Aorta (tissue), 5 donors: ENCODE measurements at regions not wholly inside any gene's neighbourhood (a gene's known extent, or its start where the extent isn't known, plus 50 kb on each side); places are given as distances from the start of the nearest gene placed in this dataset.

Experiments used
- ATAC-seq: fragments of 200-7000 bp; cut with Tn5 transposase; one replicate; pipeline ENCODE4 v1.9.1; 2022; ENCODE audit warnings: moderate library complexity; ENCODE audit not compliant: low FRiP score
- DNase-seq, 2 donors: peaks; one replicate each; pipeline ENCODE4 v3.0.0-alpha.2; 2020
- H3K27ac ChIP-seq, 2 donors: one replicate each; pipeline ENCODE4 v1.5.1; 2013; ENCODE audit warnings: low read length in 2 of 2, mild to moderate bottlenecking in 2 of 2, moderate library complexity in 2 of 2, control low read depth in 1 of 2, inconsistent platforms in 1 of 2, low read depth in 1 of 2
- H3K27me3 ChIP-seq, 2 donors: one replicate each; pipeline ENCODE4 v1.6.1; 2013; ENCODE audit warnings: control low read depth in 1 of 2, low read length in 1 of 2, mild to moderate bottlenecking in 1 of 2, moderate library complexity in 1 of 2; ENCODE audit not compliant: insufficient read depth in 2 of 2, control insufficient read depth in 1 of 2
- H3K36me3 ChIP-seq, 2 donors: one replicate each; pipeline ENCODE4 v1.6.1; 2013; ENCODE audit warnings: control low read depth in 1 of 2, low read length in 1 of 2, mild to moderate bottlenecking in 1 of 2; ENCODE audit not compliant: insufficient read depth in 2 of 2, control insufficient read depth in 1 of 2
- H3K4me1 ChIP-seq, 2 donors: one replicate each; pipeline ENCODE4 v1.6.1; 2013; ENCODE audit warnings: low read length in 2 of 2, control low read depth in 1 of 2, mild to moderate bottlenecking in 1 of 2, moderate library complexity in 1 of 2; ENCODE audit not compliant: insufficient read depth in 2 of 2, control insufficient read depth in 1 of 2
- H3K4me3 ChIP-seq, 2 donors: one replicate each; pipeline ENCODE4 v1.5.1; 2013; ENCODE audit warnings: low read length in 2 of 2, control low read depth in 1 of 2, mild to moderate bottlenecking in 1 of 2
- H3K9me3 ChIP-seq: one replicate; pipeline ENCODE4 v1.6.1; 2013; ENCODE audit warnings: mild to moderate bottlenecking, low read length; ENCODE audit not compliant: control insufficient read depth
- whole genome bisulfite sequencing, 2 donors: extraction: QIAGEN DNeasy Blood & Tissue Kit; methylation state at CpG; one replicate each; pipeline ENCODE4 v1.1.7; 2013; 5-methylcytosine and 5-hydroxymethylcytosine counted together
- intact Hi-C, 2 donors: fragments of 100-400 bp; cut with DNase I; formaldehyde crosslinking; loops; one replicate each; pipeline versions ENCODE4 v1.14.2 to v1.15.0; 2022
- donor health status: healthy with polysubstance abuse.
- donor health status: Bipolar disorder and iron deficiency.
- donor health status: DM: no; HTN: no; CAD: no.
- donor health status: DM: no; HTN: no; CAD: no.
- donor health status: DM: yes; HTN: yes; CAD: no.

DNA sequence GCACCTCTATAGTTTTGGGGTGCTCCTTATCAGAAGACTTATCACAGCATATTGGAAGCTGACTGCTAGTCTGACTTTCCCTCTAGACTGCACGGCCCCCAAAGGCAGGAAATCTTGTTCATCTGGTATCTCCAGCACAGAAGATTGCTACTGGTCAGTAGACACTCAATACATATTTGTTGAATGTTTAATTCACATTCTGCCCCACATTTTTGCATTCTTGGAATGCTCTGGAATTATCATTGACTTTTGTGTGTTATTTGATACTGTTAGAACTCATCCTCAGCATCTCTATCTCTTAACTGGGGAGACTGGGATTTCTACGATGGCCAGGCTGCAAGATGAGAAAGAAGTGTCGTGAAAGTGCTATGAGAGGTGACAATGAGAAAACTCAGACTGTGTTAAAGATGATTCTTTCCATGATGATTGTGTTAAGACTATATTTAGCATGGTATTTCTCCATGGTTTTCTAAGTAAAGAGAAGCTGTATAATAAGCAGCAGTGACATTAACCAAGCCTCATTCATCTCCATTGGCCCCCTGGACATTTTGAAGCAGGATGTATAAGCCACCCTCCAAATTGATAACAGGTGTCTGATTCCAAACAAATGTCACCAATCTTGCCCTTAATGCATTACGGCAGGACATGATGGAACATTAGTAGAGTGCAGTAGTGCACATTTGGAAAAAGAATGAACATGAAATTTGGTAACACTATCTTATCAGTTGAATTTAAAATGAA, 440.9 kb downstream of the RFC3 start:
- WGBS, 2 donors, result 90 to 92% methylated on average over 4 of the region's 4 CpGs
- ATAC-seq, result no peak
- intact Hi-C loops, result no loop called here

DNA sequence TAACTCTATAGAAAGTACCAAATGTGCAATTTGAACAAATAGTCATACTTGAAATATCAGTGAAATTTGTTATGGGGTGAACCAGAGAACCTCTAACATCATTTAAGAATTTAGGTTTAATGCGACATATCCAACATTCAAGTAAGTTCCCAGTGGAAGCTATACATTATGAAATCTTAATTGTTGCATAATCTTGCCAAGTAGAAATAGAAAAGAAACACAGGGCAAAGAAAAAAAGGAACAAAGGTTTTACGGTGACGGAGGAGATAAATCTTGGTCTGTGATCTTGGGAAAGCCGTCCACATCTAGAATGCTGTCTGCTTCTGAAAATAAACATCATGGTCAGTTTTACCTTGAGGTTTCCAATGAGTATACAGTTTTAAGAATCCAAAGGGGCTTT, 445.7 kb downstream of the RFC3 start:
- Histone ChIP-seq H3K9me3 (peaks cover 2% of the 10 kb centered on the region), H3K27me3 (no peaks in the 10 kb centered on the region), H3K36me3 (no peaks in the 10 kb centered on the region), H3K4me3 (no peak overlapping the region), H3K4me1 (no peaks in the 10 kb centered on the region), H3K27ac (no peak overlapping the region)
- 82 to 85% methylated on average over 4 of the region's 4 CpGs for WGBS, 2 donors
- DNase-seq (no peak), ATAC-seq (no peak)
- intact Hi-C loops, result no loop called here

More for the DNA sequence above, 440.9 kb downstream of the RFC3 start:
- no peak overlapping the region for H3K4me3 ChIP-seq
- peaks cover 0 to 2% of the 10 kb centered on the region in 2 donors for H3K36me3 ChIP-seq
- no peak overlapping the region for H3K27ac ChIP-seq
- H3K27me3 ChIP-seq, result no peaks in the 10 kb centered on the region
- peaks cover 6% of the 10 kb centered on the region for H3K9me3 ChIP-seq
- DNase-seq, result no peak
- H3K4me1 ChIP-seq, result no peaks in the 10 kb centered on the region

DNA sequence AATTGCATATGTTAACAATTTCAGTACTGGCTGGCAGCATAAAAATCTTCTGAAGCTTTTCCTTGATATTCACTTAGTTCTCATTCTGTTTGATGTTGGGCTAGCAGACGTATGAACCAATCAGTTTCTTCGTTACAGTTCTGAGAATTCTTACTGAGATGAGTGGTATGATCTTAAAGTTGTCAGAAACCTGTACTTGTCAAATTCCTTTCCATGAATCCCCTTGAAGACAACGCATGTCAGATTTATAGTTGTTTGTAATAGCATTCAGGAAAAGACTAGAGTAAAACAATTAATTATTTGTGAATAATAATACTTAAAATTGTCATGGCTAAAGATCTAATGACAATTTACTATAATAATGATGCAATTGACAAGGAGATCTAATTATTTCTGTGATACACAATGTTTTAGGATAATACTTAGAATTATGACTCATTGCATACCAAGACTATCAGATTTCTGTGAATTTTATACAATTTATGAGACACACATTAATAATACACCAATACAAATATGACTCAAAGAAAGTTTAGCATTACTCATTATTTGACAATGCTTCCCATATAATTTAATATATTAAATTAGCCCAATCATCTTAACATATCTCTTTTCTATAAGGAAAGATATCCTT, 447.2 kb downstream of the RFC3 start:
- intact Hi-C loops, result no loop called here
- H3K9me3 ChIP-seq, result peaks cover 2% of the 10 kb centered on the region
- DNase-seq (no peak), ATAC-seq (no peak)
- H3K4me3 ChIP-seq, result no peak overlapping the region
- 93 to 95% methylated on average over 3 of the region's 3 CpGs for WGBS, 2 donors
- H3K27me3 ChIP-seq, result no peaks in the 10 kb centered on the region
- no peaks in the 10 kb centered on the region for H3K4me1 ChIP-seq
- no peak overlapping the region for H3K27ac ChIP-seq
- no peaks in the 10 kb centered on the region for H3K36me3 ChIP-seq

DNA sequence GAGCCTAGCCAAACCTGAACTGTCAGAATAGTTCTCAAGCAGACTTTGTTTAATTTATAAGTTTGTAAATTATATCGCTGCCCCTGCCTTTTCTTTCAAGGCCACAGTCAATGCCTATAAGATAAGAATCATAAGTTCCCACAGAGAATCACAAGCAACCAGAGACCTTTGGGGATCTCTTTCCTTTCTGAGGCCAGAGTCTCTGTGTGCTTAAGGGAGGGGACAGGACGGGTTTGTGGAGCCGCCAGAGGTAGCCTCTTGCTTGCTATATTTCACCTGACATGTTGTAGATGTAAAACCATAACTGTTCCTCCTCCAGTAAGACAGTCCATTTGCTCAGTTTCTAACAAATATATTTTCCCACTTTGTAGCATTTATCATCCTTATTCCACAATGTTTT, 458.8 kb downstream of the RFC3 start:
- no peak for DNase-seq
- Histone ChIP-seq H3K27ac (no peak overlapping the region), H3K27me3 (no peaks in the 10 kb centered on the region), H3K4me3 (no peak overlapping the region), H3K36me3 (no peaks in the 10 kb centered on the region), H3K9me3 (no peaks in the 10 kb centered on the region), H3K4me1 (peaks cover 0 to 1% of the 10 kb centered on the region in 2 donors)
- intact Hi-C loops, result no loop called here
- 92 to 97% methylated on average over 3 of the region's 3 CpGs for WGBS, 2 donors
- ATAC-seq, result no peak

DNA sequence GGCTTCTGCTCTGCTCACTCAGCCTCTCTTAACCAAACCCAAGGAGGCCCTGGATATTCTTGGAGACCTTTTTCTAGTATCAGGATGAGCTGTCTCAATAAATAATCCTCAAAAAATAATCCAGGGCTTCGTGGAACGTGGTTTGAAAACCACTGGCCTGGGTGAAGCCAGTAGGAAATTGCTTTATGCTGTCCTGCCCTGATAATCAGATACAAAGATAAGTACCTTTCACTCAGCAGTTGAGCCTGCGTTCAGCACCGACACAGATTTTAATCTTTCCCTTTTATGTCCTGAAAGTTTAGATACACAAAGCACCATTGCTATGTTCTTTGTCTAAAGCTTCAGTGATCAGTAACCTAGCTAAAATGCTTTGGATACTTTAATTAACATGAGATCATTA, 460.0 kb downstream of the RFC3 start:
- no peak for ATAC-seq
- 54 to 55% methylated on average over 4 of the region's 4 CpGs for WGBS, 2 donors

DNA sequence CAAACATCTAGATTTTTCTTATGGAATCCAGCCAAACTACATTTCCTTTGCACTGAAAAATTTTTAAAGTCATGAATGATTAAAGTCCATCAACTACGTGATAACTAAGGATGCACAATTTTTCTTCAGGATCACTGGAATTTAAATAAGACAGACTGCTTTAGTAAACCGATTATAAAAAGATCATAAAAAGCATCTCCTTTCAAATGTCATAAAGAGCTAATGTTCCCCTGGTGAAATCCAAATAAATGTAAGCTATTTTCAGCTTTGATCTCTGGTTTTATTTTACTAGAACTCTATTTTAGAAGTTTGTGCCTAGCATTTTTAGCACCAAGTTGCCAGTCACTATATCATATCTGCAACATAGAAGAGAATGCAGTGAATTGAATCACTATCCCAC, 460.8 kb downstream of the RFC3 start:
- Histone ChIP-seq H3K36me3 (no peaks in the 10 kb centered on the region), H3K4me1 (peaks cover 0 to 1% of the 10 kb centered on the region in 2 donors), H3K4me3 (no peak overlapping the region), H3K9me3 (no peaks in the 10 kb centered on the region), H3K27ac (no peak overlapping the region), H3K27me3 (no peaks in the 10 kb centered on the region)
- DNase-seq (no peak), ATAC-seq (no peak)
- 55 to 57% methylated on average over 2 of the region's 2 CpGs for WGBS, 2 donors
- intact Hi-C loops, result no loop called here

More for the DNA sequence above, 460.0 kb downstream of the RFC3 start:
- Histone ChIP-seq H3K27me3 (no peaks in the 10 kb centered on the region), H3K9me3 (no peaks in the 10 kb centered on the region), H3K36me3 (no peaks in the 10 kb centered on the region), H3K27ac (no peak overlapping the region), H3K4me1 (peaks cover 0 to 1% of the 10 kb centered on the region in 2 donors), H3K4me3 (no peak overlapping the region)
- intact Hi-C loops, result no loop called here
- DNase-seq, result no peak

DNA sequence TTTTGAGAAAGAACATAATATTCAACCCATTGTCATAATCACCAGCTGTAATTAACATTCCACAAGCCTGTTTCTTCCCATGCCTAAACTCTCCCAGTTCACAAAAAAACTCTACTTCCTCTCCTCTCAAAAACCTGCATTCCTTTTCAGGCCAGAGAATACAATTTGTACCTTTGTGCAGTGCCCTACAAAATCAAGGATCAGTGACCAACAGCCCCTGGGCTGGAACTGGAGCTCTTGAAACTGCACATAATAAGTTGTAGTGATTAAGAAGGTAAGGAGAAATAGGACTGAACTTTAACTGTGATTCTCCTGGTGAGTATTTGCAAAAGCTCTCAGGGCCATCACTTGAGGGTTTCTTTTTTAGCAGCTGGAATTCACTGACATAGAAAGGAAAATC, 472.7 kb downstream of the RFC3 start:
- DNase-seq, result no peak
- Histone ChIP-seq H3K4me1 (no peaks in the 10 kb centered on the region), H3K4me3 (no peak overlapping the region), H3K27ac (no peak overlapping the region), H3K27me3 (no peaks in the 10 kb centered on the region), H3K9me3 (no peaks in the 10 kb centered on the region), H3K36me3 (no peaks in the 10 kb centered on the region)
- no peak for ATAC-seq
- intact Hi-C loops, result no loop called here

DNA sequence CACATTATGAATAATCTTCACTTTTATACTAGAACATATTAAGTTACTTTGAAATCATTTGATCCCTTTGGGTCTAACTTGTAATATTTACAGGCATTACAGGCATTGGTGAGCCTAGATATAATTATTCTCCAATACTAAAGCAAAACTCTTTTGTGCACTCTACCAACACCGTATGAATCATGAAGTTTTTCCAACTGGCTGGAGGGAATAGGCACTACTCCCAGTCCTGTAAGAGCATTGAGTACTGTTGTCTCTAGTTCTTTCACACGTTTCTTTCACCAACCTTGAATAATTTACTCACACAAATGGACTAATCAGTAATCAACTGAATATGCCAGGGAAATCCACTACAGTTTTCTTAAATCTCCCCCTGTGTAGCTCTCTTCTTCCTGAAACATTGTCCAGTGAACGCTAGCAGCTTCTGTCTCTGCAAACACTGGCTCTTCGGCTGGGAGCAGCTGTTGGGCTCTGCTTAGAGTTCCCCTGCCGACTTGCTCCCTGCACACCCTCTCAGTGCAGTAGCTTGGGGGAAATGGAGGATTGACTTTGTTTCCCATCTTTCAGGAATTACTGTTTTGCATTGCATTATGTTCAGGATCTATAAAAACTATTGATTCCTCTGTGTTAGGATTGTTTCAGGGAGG, 476.7 kb downstream of the RFC3 start:
- peak; percentile 63 for ATAC-seq
- no peak overlapping the region for H3K4me3 ChIP-seq
- intact Hi-C loops, result no loop called here

DNA sequence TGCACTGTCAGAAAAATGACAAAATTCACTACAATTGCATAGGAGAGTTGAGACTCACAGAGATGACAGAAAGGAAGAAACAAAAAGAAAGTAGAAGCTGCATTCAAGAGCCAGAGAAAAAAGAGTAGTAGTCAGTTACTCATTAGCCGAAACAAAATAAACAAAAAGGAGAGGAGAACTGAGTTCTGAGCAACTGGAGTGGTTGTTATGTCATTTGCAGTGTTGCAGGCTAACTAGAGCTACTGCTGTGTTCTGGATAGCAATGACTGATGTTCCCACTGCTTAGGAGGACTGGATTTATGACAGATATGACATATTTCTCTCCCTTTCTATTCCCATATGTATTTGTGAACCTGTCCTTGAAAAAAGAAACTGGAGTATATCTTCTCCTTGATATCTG, 482.6 kb downstream of the RFC3 start:
- 15 to 40% methylated on average over 1 of the region's 1 CpG for WGBS, 2 donors
- H3K27me3 ChIP-seq, result no peaks in the 10 kb centered on the region
- intact Hi-C loops, result no loop called here
- peaks cover 0 to 3% of the 10 kb centered on the region in 2 donors for H3K4me1 ChIP-seq
- ATAC-seq (no peak), DNase-seq (no peak)
- H3K27ac ChIP-seq, result no peak overlapping the region
- no peak overlapping the region for H3K4me3 ChIP-seq
- peaks cover 2% of the 10 kb centered on the region for H3K9me3 ChIP-seq
- no peaks in the 10 kb centered on the region for H3K36me3 ChIP-seq

More for the DNA sequence above, 476.7 kb downstream of the RFC3 start:
- H3K27me3 ChIP-seq, result no peaks in the 10 kb centered on the region
- no peak for DNase-seq
- H3K9me3 ChIP-seq, result no peaks in the 10 kb centered on the region
- no peak overlapping the region for H3K27ac ChIP-seq
- no peaks in the 10 kb centered on the region for H3K36me3 ChIP-seq
- WGBS, 2 donors, result 12 to 23% methylated on average over 5 of the region's 5 CpGs
- H3K4me1 ChIP-seq, result no peaks in the 10 kb centered on the region
